Kidney capillary endothelial cell (primary cell): ENCODE measurements at regions not wholly inside any gene's neighbourhood (a gene's known extent, or its start where the extent isn't known, plus 50 kb on each side); places are given as distances from the start of the nearest gene placed in this dataset.

Experiments used
- DNase-seq: peaks from one replicate; pipeline ENCODE4 v3.0.0-alpha.2; 2018; ENCODE audit warnings: low spot score

GRCh38 chr10:59087486-59087885 lies 89.0 kb upstream of the PHYHIPL start:
- DNase-seq, result no peak

GRCh38 chr10:59088912-59089573 lies 87.4 kb upstream of the PHYHIPL start:
- no peak for DNase-seq

GRCh38 chr10:59090817-59091622 lies 85.4 kb upstream of the PHYHIPL start:
- DNase-seq, result no peak

- DNase-seq, result no peak
Measured at GRCh38 chr10:59093461-59093860, 83.0 kb upstream of the PHYHIPL start.

- no peak for DNase-seq
Measured at GRCh38 chr10:59096631-59097030, 79.8 kb upstream of the PHYHIPL start.

GRCh38 chr10:59098387-59098786 lies 78.1 kb upstream of the PHYHIPL start:
- no peak for DNase-seq

GRCh38 chr10:59098831-59099452 lies 77.5 kb upstream of the PHYHIPL start:
- DNase-seq, result no peak

GRCh38 chr10:59099481-59099880 lies 77.0 kb upstream of the PHYHIPL start:
- no peak for DNase-seq

- DNase-seq, result no peak
Measured at GRCh38 chr10:59102394-59102793, 74.0 kb upstream of the PHYHIPL start.

GRCh38 chr10:59104186-59104585 lies 72.3 kb upstream of the PHYHIPL start:
- no peak for DNase-seq

- no peak for DNase-seq
Measured at GRCh38 chr10:59106441-59106840, 70.0 kb upstream of the PHYHIPL start.

- no peak for DNase-seq
Measured at GRCh38 chr10:59107147-59107546, 69.3 kb upstream of the PHYHIPL start.

- DNase-seq, result no peak
Measured at GRCh38 chr10:59108296-59108870, 68.1 kb upstream of the PHYHIPL start.

GRCh38 chr10:59108886-59109288 lies 67.6 kb upstream of the PHYHIPL start:
- no peak for DNase-seq

GRCh38 chr10:59109826-59110225 lies 66.6 kb upstream of the PHYHIPL start:
- DNase-seq, result no peak

GRCh38 chr10:59124187-59124586 lies 52.3 kb upstream of the PHYHIPL start:
- DNase-seq, result no peak

- DNase-seq, result no peak
Measured at GRCh38 chr10:59125666-59126065, 50.8 kb upstream of the PHYHIPL start.

- no peak for DNase-seq
Measured at GRCh38 chr10:59126261-59126660, 50.2 kb upstream of the PHYHIPL start.
